ENCODE measurements at regions not wholly inside any gene's neighbourhood (a gene's known extent, or its start where the extent isn't known, plus 50 kb on each side); places are given as distances from the start of the nearest gene placed in this dataset.

GRCh38 chr6:120005292-120005976 lies 655.9 kb upstream of the MAN1A1 start:
- H3K9me3 Mint-ChIP-seq, result peaks cover 2% of the 10 kb centered on the region
- H3K4me1 Mint-ChIP-seq, result no peaks in the 10 kb centered on the region
- H3K4me3 Mint-ChIP-seq, result no peak overlapping the region
- no peaks in the 10 kb centered on the region for H3K27me3 Mint-ChIP-seq (ENCODE audit: low read depth)
- no peak overlapping the region for H3K27ac Mint-ChIP-seq
- no peaks in the 10 kb centered on the region for H3K36me3 Mint-ChIP-seq (ENCODE audit: low read depth)
- no peak for TF ChIP-seq CTCF (IDR thresholded peaks at IDR 0.05; ENCODE audit: unreplicated experiment in 3 of 3)

- Mint-ChIP-seq H3K4me1 (no peaks in the 10 kb centered on the region), H3K9me3 (no peaks in the 10 kb centered on the region), H3K4me3 (no peak overlapping the region), H3K27ac (no peak overlapping the region), H3K36me3 (ENCODE audit: low read depth) (no peaks in the 10 kb centered on the region), H3K27me3 (ENCODE audit: low read depth) (peaks cover 3% of the 10 kb centered on the region)
- TF ChIP-seq CTCF (IDR thresholded peaks at IDR 0.05; ENCODE audit: unreplicated experiment in 3 of 3), result no peak
These were observed 637.5 kb upstream of the MAN1A1 start for GRCh38 chr6:119986934-119987549.

GRCh38 chr6:119985952-119986736 lies 636.6 kb upstream of the MAN1A1 start:
- no peaks in the 10 kb centered on the region for H3K36me3 Mint-ChIP-seq (ENCODE audit: low read depth)
- TF ChIP-seq CTCF (IDR thresholded peaks at IDR 0.05; ENCODE audit: unreplicated experiment in 3 of 3), result no peak
- H3K4me1 Mint-ChIP-seq, result no peaks in the 10 kb centered on the region
- H3K27ac Mint-ChIP-seq, result no peak overlapping the region
- peaks cover 3% of the 10 kb centered on the region for H3K27me3 Mint-ChIP-seq (ENCODE audit: low read depth)
- no peaks in the 10 kb centered on the region for H3K9me3 Mint-ChIP-seq
- no peak overlapping the region for H3K4me3 Mint-ChIP-seq

- H3K27ac Mint-ChIP-seq, result no peak overlapping the region
- H3K4me3 Mint-ChIP-seq, result no peak overlapping the region
- no peak for TF ChIP-seq CTCF (IDR thresholded peaks at IDR 0.05; ENCODE audit: unreplicated experiment in 3 of 3)
- no peaks in the 10 kb centered on the region for H3K9me3 Mint-ChIP-seq
- H3K4me1 Mint-ChIP-seq, result peaks cover 5% of the 10 kb centered on the region
- no peaks in the 10 kb centered on the region for H3K36me3 Mint-ChIP-seq (ENCODE audit: low read depth)
- peaks cover 3% of the 10 kb centered on the region for H3K27me3 Mint-ChIP-seq (ENCODE audit: low read depth)
These were observed 631.2 kb upstream of the MAN1A1 start for GRCh38 chr6:119980802-119981201.

DNA sequence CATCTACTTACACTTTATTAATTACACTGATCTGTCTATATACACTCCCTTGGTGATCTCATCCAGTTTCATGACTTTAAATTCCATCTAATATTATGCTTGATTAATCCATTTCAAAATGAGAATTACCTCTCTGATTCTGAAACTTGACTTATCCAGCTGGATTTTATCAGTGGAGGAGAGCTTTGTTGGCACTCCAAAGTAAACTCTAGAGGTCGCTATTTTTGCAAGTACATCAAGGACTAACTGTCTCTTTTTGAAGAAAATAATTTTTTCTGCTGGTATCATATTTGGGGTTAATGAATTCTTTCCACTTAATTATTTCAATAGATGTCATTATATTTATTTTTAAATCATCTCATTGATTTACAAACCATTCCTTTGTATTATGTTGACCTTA lies 630.3 kb upstream of the MAN1A1 start:
- peaks cover 5% of the 10 kb centered on the region for H3K4me1 Mint-ChIP-seq
- peaks cover 3% of the 10 kb centered on the region for H3K27me3 Mint-ChIP-seq (ENCODE audit: low read depth)
- no peaks in the 10 kb centered on the region for H3K36me3 Mint-ChIP-seq (ENCODE audit: low read depth)
- H3K4me3 Mint-ChIP-seq, result no peak overlapping the region
- H3K27ac Mint-ChIP-seq, result no peak overlapping the region
- TF ChIP-seq CTCF (IDR thresholded peaks at IDR 0.05; ENCODE audit: unreplicated experiment in 3 of 3), result peak in 2 of 3 experiments; percentile 14 to 42
- H3K9me3 Mint-ChIP-seq, result no peaks in the 10 kb centered on the region
